Panc1 (cell line): ENCODE measurements at regions not wholly inside any gene's neighbourhood (a gene's known extent, or its start where the extent isn't known, plus 50 kb on each side); places are given as distances from the start of the nearest gene placed in this dataset.

ENCODE experiments used
- POLR2AphosphoS5 ChIP-seq: IDR thresholded peaks from 2 replicates; pipeline ENCODE4 v1.6.1; 2012; ENCODE audit warnings: mild to moderate bottlenecking, low read depth, low read length, moderate library complexity
- REST ChIP-seq, 2 experiments: IDR thresholded peaks; 2 replicates each; pipeline ENCODE4 v1.6.1; 2011 to 2012; ENCODE audit warnings: low read depth in 2 of 2, control low read depth in 1 of 2, low read length in 1 of 2, mild to moderate bottlenecking in 1 of 2, moderate library complexity in 1 of 2; ENCODE audit not compliant: insufficient read depth in 1 of 2
- TCF7L2 ChIP-seq: IDR thresholded peaks from 2 replicates; pipeline ENCODE4 v1.6.1; 2011; ENCODE audit warnings: mild to moderate bottlenecking, low read depth, low read length, inconsistent platforms
- TF ChIP-seq, protein P1 (sequence below): fragments of 450-650 bp; IDR thresholded peaks from 2 replicates; pipeline ENCODE4 v1.5.1; 2017; ENCODE audit warnings: mild to moderate bottlenecking

DNA sequence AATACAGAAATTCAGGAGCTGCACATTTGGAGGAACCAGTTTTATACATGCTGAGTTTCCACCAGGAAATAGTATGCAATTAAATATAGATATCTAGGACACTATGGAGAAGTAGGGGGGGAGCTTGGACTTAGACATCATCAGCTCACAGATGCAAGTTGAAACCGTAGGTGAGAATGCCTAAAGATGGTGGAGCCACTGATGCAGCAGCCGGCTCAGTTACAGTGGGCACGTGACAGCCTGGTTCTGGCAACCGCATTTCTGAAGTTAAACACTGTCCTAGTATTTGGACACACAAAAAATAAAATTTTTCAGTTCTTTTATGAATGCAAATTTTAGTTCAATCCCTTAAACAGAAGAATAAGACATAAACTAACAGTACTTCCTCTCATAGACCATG, 91.5 kb upstream of the FRY start:
- TF ChIP-seq POLR2AphosphoS5 (no peak), REST (IDR thresholded peaks at IDR 0.05; ENCODE audit: insufficient read depth in 1 of 2, low read depth in 2 of 2, low read length in 1 of 2) (no peak), TCF7L2 (no peak)
- TF ChIP-seq, protein P1, sequence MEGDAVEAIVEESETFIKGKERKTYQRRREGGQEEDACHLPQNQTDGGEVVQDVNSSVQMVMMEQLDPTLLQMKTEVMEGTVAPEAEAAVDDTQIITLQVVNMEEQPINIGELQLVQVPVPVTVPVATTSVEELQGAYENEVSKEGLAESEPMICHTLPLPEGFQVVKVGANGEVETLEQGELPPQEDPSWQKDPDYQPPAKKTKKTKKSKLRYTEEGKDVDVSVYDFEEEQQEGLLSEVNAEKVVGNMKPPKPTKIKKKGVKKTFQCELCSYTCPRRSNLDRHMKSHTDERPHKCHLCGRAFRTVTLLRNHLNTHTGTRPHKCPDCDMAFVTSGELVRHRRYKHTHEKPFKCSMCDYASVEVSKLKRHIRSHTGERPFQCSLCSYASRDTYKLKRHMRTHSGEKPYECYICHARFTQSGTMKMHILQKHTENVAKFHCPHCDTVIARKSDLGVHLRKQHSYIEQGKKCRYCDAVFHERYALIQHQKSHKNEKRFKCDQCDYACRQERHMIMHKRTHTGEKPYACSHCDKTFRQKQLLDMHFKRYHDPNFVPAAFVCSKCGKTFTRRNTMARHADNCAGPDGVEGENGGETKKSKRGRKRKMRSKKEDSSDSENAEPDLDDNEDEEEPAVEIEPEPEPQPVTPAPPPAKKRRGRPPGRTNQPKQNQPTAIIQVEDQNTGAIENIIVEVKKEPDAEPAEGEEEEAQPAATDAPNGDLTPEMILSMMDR, result no peak
